ENCODE measurements at regions not wholly inside any gene's neighbourhood (a gene's known extent, or its start where the extent isn't known, plus 50 kb on each side); places are given as distances from the start of the nearest gene placed in this dataset.
"Not testable (repeated sequence)": the region's sequence is repeated elsewhere in the genome, so short reads cannot be mapped to it uniquely, and the experiment has no call there.

GRCh38 chr2:138218397-138218796, 254.1 kb downstream of the HNMT start:
- ATAC-seq (no peak), DNase-seq (no peak)

- ATAC-seq (no peak), DNase-seq (no peak)
These were observed 255.7 kb downstream of the HNMT start for GRCh38 chr2:138219961-138220360.

GRCh38 chr2:138221358-138221757, 257.1 kb downstream of the HNMT start:
- ATAC-seq (no peak), DNase-seq (no peak)

GRCh38 chr2:138223319-138223718, 259.0 kb downstream of the HNMT start:
- no peak for DNase-seq

GRCh38 chr2:138227195-138227594, 262.9 kb downstream of the HNMT start:
- no peak for DNase-seq

More at GRCh38 chr2:138223319-138223718, 259.0 kb downstream of the HNMT start:
- ATAC-seq, result no peak

GRCh38 chr2:138228101-138228500, 263.8 kb downstream of the HNMT start:
- DNase-seq (no peak), ATAC-seq (no peak)

More at GRCh38 chr2:138227195-138227594, 262.9 kb downstream of the HNMT start:
- no peak for ATAC-seq

- no peak for ATAC-seq
These were observed 267.3 kb upstream of the SPOPL start for GRCh38 chr2:138234265-138234664.

GRCh38 chr2:138235041-138235440, 266.5 kb upstream of the SPOPL start:
- no peak for ATAC-seq
- no peak for DNase-seq

More at GRCh38 chr2:138234265-138234664, 267.3 kb upstream of the SPOPL start:
- no peak for DNase-seq

- ATAC-seq (peak; percentile 43), DNase-seq (no peak)
These were observed 265.4 kb upstream of the SPOPL start for GRCh38 chr2:138236142-138236541.

GRCh38 chr2:138237667-138238384, 263.7 kb upstream of the SPOPL start:
- ATAC-seq (no peak), DNase-seq (no peak)

- no peak for ATAC-seq
- DNase-seq, result no peak
These were observed 262.7 kb upstream of the SPOPL start for GRCh38 chr2:138238908-138239307.

GRCh38 chr2:138239902-138240491, 261.6 kb upstream of the SPOPL start:
- peak; percentile 34 for ATAC-seq

GRCh38 chr2:138243372-138243771, 258.2 kb upstream of the SPOPL start:
- ATAC-seq, result no peak
- DNase-seq, result no peak

More at GRCh38 chr2:138239902-138240491, 261.6 kb upstream of the SPOPL start:
- DNase-seq, result no peak

- no peak for DNase-seq
These were observed 257.1 kb upstream of the SPOPL start for GRCh38 chr2:138244501-138244925.

GRCh38 chr2:138245310-138245709, 256.3 kb upstream of the SPOPL start:
- DNase-seq, result no peak
- ATAC-seq, result no peak

More at GRCh38 chr2:138244501-138244925, 257.1 kb upstream of the SPOPL start:
- ATAC-seq, result no peak

- DNase-seq (no peak), ATAC-seq (no peak)
These were observed 254.3 kb upstream of the SPOPL start for GRCh38 chr2:138247302-138247701.

- DNase-seq (no peak), ATAC-seq (no peak)
These were observed 252.4 kb upstream of the SPOPL start for GRCh38 chr2:138249207-138249606.

GRCh38 chr2:138250843-138251320, 250.7 kb upstream of the SPOPL start:
- DNase-seq, ATAC-seq: not testable (repeated sequence)

GRCh38 chr2:138252587-138252986, 249.0 kb upstream of the SPOPL start:
- ATAC-seq, result no peak
- DNase-seq, result no peak

- no peak for DNase-seq
- ATAC-seq, result no peak
These were observed 245.9 kb upstream of the SPOPL start for GRCh38 chr2:138255670-138256069.

GRCh38 chr2:138267161-138267901, 234.2 kb upstream of the SPOPL start:
- ATAC-seq (peak; percentile 19), DNase-seq (no peak)

GRCh38 chr2:138267902-138268254, 233.7 kb upstream of the SPOPL start:
- ATAC-seq (no peak), DNase-seq (no peak)

- ATAC-seq, result no peak
These were observed 231.8 kb upstream of the SPOPL start for GRCh38 chr2:138269765-138270164.

More at GRCh38 chr2:138269765-138270164, 231.8 kb upstream of the SPOPL start:
- DNase-seq, result no peak
